ENCODE measurements at regions not wholly inside any gene's neighbourhood (a gene's known extent, or its start where the extent isn't known, plus 50 kb on each side); places are given as distances from the start of the nearest gene placed in this dataset.

DNA sequence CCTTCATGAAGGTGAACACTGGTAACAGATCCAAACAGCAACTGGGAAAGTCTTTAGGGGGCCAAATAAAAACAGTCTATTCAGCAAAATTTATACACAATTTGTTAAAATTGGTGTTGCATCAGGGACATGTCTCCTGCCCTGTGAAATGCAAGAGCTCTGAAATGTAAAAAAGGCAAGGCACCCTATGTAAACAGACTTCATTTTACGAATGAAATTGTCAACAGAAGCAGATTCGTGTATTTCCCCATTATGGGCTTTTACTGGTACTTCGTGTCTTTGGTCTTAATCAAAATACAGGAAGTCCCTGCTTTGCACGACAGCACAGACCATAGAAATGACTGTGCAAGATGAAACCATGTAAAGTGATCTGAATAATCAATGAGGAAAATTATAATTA is 127.3 kb upstream of the THBS1 start:
- TF ChIP-seq, protein P1, sequence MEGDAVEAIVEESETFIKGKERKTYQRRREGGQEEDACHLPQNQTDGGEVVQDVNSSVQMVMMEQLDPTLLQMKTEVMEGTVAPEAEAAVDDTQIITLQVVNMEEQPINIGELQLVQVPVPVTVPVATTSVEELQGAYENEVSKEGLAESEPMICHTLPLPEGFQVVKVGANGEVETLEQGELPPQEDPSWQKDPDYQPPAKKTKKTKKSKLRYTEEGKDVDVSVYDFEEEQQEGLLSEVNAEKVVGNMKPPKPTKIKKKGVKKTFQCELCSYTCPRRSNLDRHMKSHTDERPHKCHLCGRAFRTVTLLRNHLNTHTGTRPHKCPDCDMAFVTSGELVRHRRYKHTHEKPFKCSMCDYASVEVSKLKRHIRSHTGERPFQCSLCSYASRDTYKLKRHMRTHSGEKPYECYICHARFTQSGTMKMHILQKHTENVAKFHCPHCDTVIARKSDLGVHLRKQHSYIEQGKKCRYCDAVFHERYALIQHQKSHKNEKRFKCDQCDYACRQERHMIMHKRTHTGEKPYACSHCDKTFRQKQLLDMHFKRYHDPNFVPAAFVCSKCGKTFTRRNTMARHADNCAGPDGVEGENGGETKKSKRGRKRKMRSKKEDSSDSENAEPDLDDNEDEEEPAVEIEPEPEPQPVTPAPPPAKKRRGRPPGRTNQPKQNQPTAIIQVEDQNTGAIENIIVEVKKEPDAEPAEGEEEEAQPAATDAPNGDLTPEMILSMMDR (IDR thresholded peaks at IDR 0.05): no peak
- TF ChIP-seq POLR2A (IDR thresholded peaks at IDR 0.05): no peak

Data from lower leg skin (tissue), 3 donors.